ENCODE measurements at regions not wholly inside any gene's neighbourhood (a gene's known extent, or its start where the extent isn't known, plus 50 kb on each side); places are given as distances from the start of the nearest gene placed in this dataset.
A peak's percentile ranks its signal among the peaks of the same experiment; 100 is the strongest.

DNA sequence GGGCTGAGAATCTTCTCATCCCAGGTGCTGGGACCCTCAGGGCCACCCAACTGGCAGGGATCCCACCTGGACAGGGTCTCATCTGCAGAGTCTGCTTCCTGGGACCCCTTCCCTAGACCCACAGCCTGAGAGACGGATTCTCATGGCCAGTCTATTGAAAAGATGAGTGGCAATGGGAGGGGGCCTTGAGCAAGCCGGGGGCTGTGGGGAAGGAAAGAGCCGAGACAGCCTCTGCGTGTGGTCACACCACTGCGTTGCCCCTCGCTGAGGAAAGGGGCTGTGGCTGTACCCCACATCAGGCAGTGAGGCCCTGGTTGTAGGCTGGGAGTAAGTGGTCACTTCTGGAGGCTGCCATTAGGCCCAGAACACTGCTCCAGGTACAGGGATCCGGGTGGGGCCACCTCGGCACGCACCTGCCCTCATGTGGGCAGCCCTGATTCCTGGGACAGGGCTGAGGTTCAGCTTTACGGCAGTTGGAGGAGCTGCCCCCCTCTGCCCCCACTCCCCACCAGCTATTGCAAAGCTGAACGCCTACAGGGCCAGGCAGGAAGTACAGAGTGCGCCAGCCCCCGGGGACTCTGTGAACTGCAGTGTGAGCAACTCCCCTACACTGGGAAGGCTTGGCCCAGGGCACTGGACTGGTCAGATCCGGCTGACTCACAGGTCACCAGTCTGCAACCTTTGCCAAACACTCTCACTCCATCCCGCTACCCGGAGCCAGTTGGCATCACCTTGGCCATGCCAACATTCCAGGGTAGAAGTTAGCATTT is 106.9 kb downstream of the RIPK4 start:
- H3K9ac ChIP-seq (ENCODE audit: insufficient read depth, low read depth, low read length), result no peak overlapping the region
- H3K27me3 ChIP-seq (ENCODE audit: control insufficient read depth in 1 of 2, insufficient read depth in 2 of 2, low read length in 2 of 2), result peaks cover 0 to 18% of the 10 kb centered on the region in 2 experiments; a peak in 3 of 5 replicates
- no peaks in the 10 kb centered on the region for H3K36me3 ChIP-seq (replicated peaks in 1 of 2; ENCODE audit: control insufficient read depth in 1 of 2, insufficient read depth in 2 of 2, low read length in 2 of 2)
- H2AFZ ChIP-seq (ENCODE audit: low read length), result no peak overlapping the region
- H4K20me1 ChIP-seq (ENCODE audit: insufficient read depth, low read length), result no peaks in the 10 kb centered on the region
- H3K4me1 ChIP-seq (ENCODE audit: insufficient read depth, low read length), result peaks cover 17% of the 10 kb centered on the region
- ATAC-seq (peak; percentile 78), FAIRE-seq (no peak), DNase-seq (ENCODE audit: low spot score) (peak; percentile 29)
- no peak overlapping the region for H3K27ac ChIP-seq (ENCODE audit: extremely low read length, insufficient read depth, low read length)
- no TSS peak for BruUV-seq (replicated peaks)
- H3K79me2 ChIP-seq (ENCODE audit: insufficient read depth, low read length), result no peaks in the 10 kb centered on the region
- no peak overlapping the region for H3K4me2 ChIP-seq (ENCODE audit: low read depth, low read length)
- intact Hi-C loops (cut with micrococcal nuclease; ENCODE audit: unreplicated experiment) (no loop called here), in situ Hi-C loops (cut with HindIII; ENCODE audit: extremely low pct_ligation_motif_present, low pct_unique_long_range_greater_than_20kb) (no loop called here)
- ChIA-PET POLR2A (no interaction called here), CTCF (ENCODE audit: low intra/inter-chr PET ratio, low total read pairs) (no interaction called here)
- H3K4me3 ChIP-seq (replicated peaks in 1 of 3; ENCODE audit: insufficient read depth in 1 of 3, low read depth in 2 of 3, low read length in 3 of 3), result no peak overlapping the region
- WGBS (ENCODE audit: low lambda C conversion rate), result 54% methylated on average over 8 of the region's 16 CpGs
- H3K9me3 ChIP-seq (ENCODE audit: low read length), result no peaks in the 10 kb centered on the region
- TF ChIP-seq MIER3 (CRISPR knock-in tag; IDR thresholded peaks at IDR 0.05; ENCODE audit: borderline replicate concordance), result no peak
- TF ChIP-seq SMC3 (IDR thresholded peaks at IDR 0.05; ENCODE audit: low read length), result peak; percentile 24; the same call in 1 of the 2 replicates
- TF ChIP-seq ZNF337 (CRISPR knock-in tag; IDR thresholded peaks at IDR 0.05; ENCODE audit: borderline replicate concordance, low read depth), result no peak
- TF ChIP-seq SP5 (CRISPR knock-in tag; IDR thresholded peaks at IDR 0.05; ENCODE audit: borderline replicate concordance, low read depth), result no peak
- no peak for TF ChIP-seq BHLHE40 (IDR thresholded peaks at IDR 0.05; ENCODE audit: low read length)
- TF ChIP-seq KDM6A (CRISPR knock-in tag; IDR thresholded peaks at IDR 0.05; ENCODE audit: low read depth), result no peak
- no peak for TF ChIP-seq ZNF746 (CRISPR knock-in tag; IDR thresholded peaks at IDR 0.05)
- no peak for TF ChIP-seq ZNF543 (CRISPR knock-in tag; IDR thresholded peaks at IDR 0.05)
- TF ChIP-seq RARA (CRISPR knock-in tag; IDR thresholded peaks at IDR 0.05), result 0 out of 2 replicates have a peak, but pooled peaks have one; percentile 32
- TF ChIP-seq, protein P1, sequence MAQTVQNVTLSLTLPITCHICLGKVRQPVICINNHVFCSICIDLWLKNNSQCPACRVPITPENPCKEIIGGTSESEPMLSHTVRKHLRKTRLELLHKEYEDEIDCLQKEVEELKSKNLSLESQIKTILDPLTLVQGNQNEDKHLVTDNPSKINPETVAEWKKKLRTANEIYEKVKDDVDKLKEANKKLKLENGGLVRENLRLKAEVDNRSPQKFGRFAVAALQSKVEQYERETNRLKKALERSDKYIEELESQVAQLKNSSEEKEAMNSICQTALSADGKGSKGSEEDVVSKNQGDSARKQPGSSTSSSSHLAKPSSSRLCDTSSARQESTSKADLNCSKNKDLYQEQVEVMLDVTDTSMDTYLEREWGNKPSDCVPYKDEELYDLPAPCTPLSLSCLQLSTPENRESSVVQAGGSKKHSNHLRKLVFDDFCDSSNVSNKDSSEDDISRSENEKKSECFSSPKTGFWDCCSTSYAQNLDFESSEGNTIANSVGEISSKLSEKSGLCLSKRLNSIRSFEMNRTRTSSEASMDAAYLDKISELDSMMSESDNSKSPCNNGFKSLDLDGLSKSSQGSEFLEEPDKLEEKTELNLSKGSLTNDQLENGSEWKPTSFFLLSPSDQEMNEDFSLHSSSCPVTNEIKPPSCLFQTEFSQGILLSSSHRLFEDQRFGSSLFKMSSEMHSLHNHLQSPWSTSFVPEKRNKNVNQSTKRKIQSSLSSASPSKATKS (CRISPR knock-in tag; IDR thresholded peaks at IDR 0.05), result no peak
- no peak for TF ChIP-seq SP140L (CRISPR knock-in tag; IDR thresholded peaks at IDR 0.05; ENCODE audit: borderline replicate concordance)
- 0 out of 2 replicates have a peak, but pooled peaks have one; percentile 46 for TF ChIP-seq HNRNPL (IDR thresholded peaks at IDR 0.05; ENCODE audit: low read depth, low read length)
- TF ChIP-seq ZSCAN31 (CRISPR knock-in tag; IDR thresholded peaks at IDR 0.05; ENCODE audit: low read depth), result no peak
- TF ChIP-seq, protein P2, sequence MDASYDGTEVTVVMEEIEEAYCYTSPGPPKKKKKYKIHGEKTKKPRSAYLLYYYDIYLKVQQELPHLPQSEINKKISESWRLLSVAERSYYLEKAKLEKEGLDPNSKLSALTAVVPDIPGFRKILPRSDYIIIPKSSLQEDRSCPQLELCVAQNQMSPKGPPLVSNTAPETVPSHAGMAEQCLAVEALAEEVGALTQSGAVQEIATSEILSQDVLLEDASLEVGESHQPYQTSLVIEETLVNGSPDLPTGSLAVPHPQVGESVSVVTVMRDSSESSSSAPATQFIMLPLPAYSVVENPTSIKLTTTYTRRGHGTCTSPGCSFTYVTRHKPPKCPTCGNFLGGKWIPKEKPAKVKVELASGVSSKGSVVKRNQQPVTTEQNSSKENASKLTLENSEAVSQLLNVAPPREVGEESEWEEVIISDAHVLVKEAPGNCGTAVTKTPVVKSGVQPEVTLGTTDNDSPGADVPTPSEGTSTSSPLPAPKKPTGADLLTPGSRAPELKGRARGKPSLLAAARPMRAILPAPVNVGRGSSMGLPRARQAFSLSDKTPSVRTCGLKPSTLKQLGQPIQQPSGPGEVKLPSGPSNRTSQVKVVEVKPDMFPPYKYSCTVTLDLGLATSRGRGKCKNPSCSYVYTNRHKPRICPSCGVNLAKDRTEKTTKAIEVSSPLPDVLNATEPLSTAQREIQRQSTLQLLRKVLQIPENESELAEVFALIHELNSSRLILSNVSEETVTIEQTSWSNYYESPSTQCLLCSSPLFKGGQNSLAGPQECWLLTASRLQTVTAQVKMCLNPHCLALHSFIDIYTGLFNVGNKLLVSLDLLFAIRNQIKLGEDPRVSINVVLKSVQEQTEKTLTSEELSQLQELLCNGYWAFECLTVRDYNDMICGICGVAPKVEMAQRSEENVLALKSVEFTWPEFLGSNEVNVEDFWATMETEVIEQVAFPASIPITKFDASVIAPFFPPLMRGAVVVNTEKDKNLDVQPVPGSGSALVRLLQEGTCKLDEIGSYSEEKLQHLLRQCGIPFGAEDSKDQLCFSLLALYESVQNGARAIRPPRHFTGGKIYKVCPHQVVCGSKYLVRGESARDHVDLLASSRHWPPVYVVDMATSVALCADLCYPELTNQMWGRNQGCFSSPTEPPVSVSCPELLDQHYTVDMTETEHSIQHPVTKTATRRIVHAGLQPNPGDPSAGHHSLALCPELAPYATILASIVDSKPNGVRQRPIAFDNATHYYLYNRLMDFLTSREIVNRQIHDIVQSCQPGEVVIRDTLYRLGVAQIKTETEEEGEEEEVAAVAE (CRISPR knock-in tag; IDR thresholded peaks at IDR 0.05; ENCODE audit: borderline replicate concordance), result no peak
- no peak for TF ChIP-seq RFXANK (CRISPR knock-in tag; IDR thresholded peaks at IDR 0.05)
- TF ChIP-seq, protein P3, sequence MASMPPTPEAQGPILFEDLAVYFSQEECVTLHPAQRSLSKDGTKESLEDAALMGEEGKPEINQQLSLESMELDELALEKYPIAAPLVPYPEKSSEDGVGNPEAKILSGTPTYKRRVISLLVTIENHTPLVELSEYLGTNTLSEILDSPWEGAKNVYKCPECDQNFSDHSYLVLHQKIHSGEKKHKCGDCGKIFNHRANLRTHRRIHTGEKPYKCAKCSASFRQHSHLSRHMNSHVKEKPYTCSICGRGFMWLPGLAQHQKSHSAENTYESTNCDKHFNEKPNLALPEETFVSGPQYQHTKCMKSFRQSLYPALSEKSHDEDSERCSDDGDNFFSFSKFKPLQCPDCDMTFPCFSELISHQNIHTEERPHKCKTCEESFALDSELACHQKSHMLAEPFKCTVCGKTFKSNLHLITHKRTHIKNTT (CRISPR knock-in tag; IDR thresholded peaks at IDR 0.05), result no peak
- no peak for TF ChIP-seq STAG1 (CRISPR knock-in tag; IDR thresholded peaks at IDR 0.05)
- TF ChIP-seq ZNF766 (CRISPR knock-in tag; IDR thresholded peaks at IDR 0.05; ENCODE audit: borderline replicate concordance), result no peak
- no peak for TF ChIP-seq GZF1 (CRISPR knock-in tag; IDR thresholded peaks at IDR 0.05)

All from HepG2 (cell line).